ENCODE measurements at regions not wholly inside any gene's neighbourhood (a gene's known extent, or its start where the extent isn't known, plus 50 kb on each side); places are given as distances from the start of the nearest gene placed in this dataset.

DNA sequence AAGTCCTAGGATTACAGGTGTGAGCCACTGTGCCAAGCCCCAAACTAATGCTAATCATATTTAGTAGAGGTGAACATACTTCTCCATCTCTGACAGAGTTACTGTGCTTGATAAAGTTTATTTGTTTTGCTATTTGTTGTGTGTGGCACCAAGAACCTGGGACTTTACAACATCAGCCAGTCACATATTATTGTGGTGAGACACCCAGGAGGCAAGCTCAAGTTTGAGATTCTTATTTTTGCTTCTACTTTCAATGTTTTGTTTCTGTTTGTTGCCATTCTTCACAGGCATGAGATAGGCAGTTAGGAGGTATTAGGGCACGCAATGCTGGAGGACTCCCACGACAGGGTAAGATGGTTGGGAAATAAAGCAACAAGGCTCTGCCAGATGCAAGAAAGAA, 346.6 kb downstream of the RPS4Y2 start:
- H3K36me3 ChIP-seq = no peaks in the 10 kb centered on the region
- DNase-seq = no peak
- H3K4me3 ChIP-seq = no peak overlapping the region
- H3K27me3 ChIP-seq = no peaks in the 10 kb centered on the region
- H3K9me3 ChIP-seq = no peaks in the 10 kb centered on the region

- Histone ChIP-seq H3K4me3 (no peak overlapping the region), H3K36me3 (no peaks in the 10 kb centered on the region), H3K27me3 (no peaks in the 10 kb centered on the region), H3K9me3 (no peaks in the 10 kb centered on the region)
- no peak for DNase-seq
Observed at GRCh38 chrY:21103885-21104284, 348.0 kb downstream of the RPS4Y2 start.

DNA sequence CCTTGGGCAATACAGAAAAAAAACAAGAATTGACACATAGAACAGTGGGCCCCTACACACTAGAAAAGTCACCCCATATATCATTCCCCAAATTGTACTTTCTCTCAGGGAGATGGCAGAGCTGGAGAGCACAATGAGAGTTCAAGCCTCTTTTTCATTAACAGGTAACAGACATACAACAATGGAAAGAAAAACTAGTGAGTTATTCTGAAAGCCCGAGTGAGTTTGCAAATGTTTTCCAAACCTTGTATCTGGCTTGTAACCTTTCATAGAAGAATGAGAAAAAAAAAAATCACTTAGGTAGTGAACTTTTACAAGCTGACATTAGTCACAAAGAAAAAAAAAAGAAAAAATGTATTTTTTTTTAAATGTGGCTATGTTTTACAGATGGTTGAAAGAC, 349.6 kb downstream of the RPS4Y2 start:
- Histone ChIP-seq H3K36me3 (no peaks in the 10 kb centered on the region), H3K27me3 (no peaks in the 10 kb centered on the region), H3K9me3 (no peaks in the 10 kb centered on the region), H3K4me3 (no peak overlapping the region)
- DNase-seq = no peak

DNA sequence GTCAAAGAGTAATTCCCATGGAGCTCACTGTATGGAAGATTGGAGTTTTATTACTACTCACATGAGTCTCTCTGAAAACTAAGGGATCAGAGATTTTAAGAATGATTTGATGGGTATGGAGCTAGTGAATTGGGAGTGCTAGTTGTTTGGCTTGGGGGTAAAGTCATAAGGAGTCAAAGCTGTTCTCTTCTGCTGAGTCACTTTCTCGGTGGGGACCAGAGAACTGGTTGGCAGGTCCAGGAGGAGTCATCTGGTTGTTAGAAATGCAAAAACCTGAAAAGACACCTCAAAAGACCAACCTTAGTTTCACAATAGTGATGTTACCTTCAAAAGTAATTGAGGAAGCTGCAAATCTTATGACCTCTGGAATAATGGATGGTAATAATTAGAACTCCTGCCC, 355.4 kb downstream of the RPS4Y2 start:
- Histone ChIP-seq H3K9me3 (no peaks in the 10 kb centered on the region), H3K36me3 (no peaks in the 10 kb centered on the region), H3K4me3 (no peak overlapping the region)

GRCh38 chrY:21121065-21121464, 365.2 kb downstream of the RPS4Y2 start:
- DNase-seq = no peak
- Histone ChIP-seq H3K4me3 (no peak overlapping the region), H3K9me3 (no peaks in the 10 kb centered on the region), H3K27me3 (no peaks in the 10 kb centered on the region), H3K36me3 (no peaks in the 10 kb centered on the region)

More for the DNA sequence above, 355.4 kb downstream of the RPS4Y2 start:
- DNase-seq = no peak
- H3K27me3 ChIP-seq = no peaks in the 10 kb centered on the region

- no peak overlapping the region for H3K4me3 ChIP-seq
- H3K36me3 ChIP-seq = no peaks in the 10 kb centered on the region
- no peaks in the 10 kb centered on the region for H3K9me3 ChIP-seq
- no peaks in the 10 kb centered on the region for H3K27me3 ChIP-seq
- DNase-seq = no peak
Observed at GRCh38 chrY:21135591-21135990, 375.5 kb upstream of the RBMY1B start.

DNA sequence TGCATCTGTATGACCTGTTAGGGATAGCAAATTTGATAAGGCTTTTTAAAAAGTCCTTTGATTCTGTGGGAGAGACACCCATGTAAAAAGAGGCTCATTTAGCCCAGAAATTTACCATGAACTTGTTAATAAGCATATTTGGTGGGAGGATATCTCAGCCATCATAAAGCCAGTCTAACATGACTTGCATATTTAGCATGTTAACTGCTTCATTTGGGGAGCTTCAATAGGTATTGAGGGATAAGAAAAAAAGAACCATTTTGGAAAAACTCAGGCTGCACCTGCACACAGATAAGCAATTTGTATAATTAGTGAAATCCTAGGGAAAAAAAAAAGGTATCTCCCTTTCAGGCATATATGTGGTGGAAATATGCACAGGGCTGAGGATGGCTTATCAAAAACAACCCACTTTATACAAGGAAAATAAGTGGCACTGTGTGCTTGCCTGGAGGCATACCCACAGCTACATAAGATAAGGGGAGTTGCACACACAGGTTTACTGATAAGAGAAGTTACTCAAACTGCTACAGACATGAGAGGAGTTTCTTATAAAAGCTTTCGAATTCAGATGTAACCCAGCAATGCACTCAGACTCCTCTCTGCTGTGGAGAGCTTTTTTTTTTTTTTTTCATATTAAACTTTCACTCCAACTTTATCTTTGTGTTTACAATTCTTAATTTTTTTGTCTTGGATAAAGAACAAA, 372.9 kb upstream of the RBMY1B start:
- no peaks in the 10 kb centered on the region for H3K9me3 ChIP-seq
- no peak for DNase-seq
- H3K4me3 ChIP-seq = no peak overlapping the region
- no peaks in the 10 kb centered on the region for H3K27me3 ChIP-seq
- H3K36me3 ChIP-seq = no peaks in the 10 kb centered on the region

DNA sequence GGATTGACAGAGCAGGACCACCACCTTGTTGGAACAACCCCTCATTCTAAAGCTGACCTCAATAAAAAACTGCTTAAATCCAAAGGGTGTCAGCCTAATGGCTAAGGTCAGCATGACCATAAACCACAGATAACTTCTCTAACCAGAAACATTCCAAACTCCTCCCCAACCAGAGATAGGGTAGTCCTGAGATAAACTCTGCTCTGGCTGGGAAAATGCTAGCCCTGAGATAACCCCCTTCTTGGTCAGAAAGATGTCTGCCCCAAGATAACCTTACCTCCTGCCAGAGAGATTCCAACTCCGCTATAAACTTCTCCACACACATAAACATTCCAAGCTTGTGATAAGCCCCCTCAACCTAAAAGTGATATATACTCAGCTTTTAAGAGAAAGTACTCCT, 364.8 kb upstream of the RBMY1B start:
- no peak for DNase-seq
- Histone ChIP-seq H3K27me3 (no peaks in the 10 kb centered on the region), H3K9me3 (no peaks in the 10 kb centered on the region), H3K36me3 (no peaks in the 10 kb centered on the region), H3K4me3 (no peak overlapping the region)

- Histone ChIP-seq H3K36me3 (no peaks in the 10 kb centered on the region), H3K4me3 (no peak overlapping the region), H3K9me3 (no peaks in the 10 kb centered on the region), H3K27me3 (no peaks in the 10 kb centered on the region)
- no peak for DNase-seq
Observed at GRCh38 chrY:21149971-21150370, 361.2 kb upstream of the RBMY1B start.

GRCh38 chrY:21169821-21170220, 341.3 kb upstream of the RBMY1B start:
- no peaks in the 10 kb centered on the region for H3K27me3 ChIP-seq
- H3K36me3 ChIP-seq = no peaks in the 10 kb centered on the region
- DNase-seq = no peak
- H3K4me3 ChIP-seq = no peak overlapping the region
- no peaks in the 10 kb centered on the region for H3K9me3 ChIP-seq

GRCh38 chrY:21174697-21175463, 336.3 kb upstream of the RBMY1B start:
- Histone ChIP-seq H3K9me3 (no peaks in the 10 kb centered on the region), H3K36me3 (no peaks in the 10 kb centered on the region), H3K27me3 (no peaks in the 10 kb centered on the region), H3K4me3 (no peak overlapping the region)
- DNase-seq = no peak

- DNase-seq = no peak
- no peaks in the 10 kb centered on the region for H3K9me3 ChIP-seq
- H3K4me3 ChIP-seq = no peak overlapping the region
- no peaks in the 10 kb centered on the region for H3K36me3 ChIP-seq
- H3K27me3 ChIP-seq = no peaks in the 10 kb centered on the region
Observed at GRCh38 chrY:21175505-21175904, 335.6 kb upstream of the RBMY1B start.

DNA sequence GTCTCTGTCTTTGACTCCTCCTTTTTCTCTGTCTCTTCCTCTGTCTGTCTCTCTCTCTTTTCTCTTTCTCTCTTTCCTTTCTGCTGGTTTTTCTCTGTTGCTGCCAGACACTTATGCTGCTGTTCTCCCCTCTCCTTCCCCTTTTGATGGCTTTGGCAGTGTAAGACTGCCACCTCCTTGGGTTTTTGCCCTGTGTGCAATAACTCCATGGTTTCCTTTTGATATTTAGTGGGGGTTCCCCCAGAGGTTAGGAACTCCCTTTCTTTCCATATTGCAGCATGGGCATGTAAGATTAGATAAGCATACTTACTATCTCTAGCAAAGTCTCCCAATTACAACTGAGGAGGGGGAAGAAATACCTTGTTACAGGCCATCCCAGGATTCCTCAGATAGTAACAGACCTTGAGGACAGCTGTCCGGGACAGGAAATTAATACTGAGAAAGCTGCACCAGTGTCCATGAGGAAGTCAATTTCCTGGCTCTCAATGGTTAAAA, 333.8 kb upstream of the RBMY1B start:
- Histone ChIP-seq H3K9me3 (no peaks in the 10 kb centered on the region), H3K27me3 (no peaks in the 10 kb centered on the region), H3K4me3 (no peak overlapping the region), H3K36me3 (no peaks in the 10 kb centered on the region)
- no peak for DNase-seq

- DNase-seq = no peak
- no peaks in the 10 kb centered on the region for H3K9me3 ChIP-seq
- no peaks in the 10 kb centered on the region for H3K27me3 ChIP-seq
- H3K4me3 ChIP-seq = no peak overlapping the region
- no peaks in the 10 kb centered on the region for H3K36me3 ChIP-seq
Observed at GRCh38 chrY:21178281-21178680, 332.9 kb upstream of the RBMY1B start.

DNA sequence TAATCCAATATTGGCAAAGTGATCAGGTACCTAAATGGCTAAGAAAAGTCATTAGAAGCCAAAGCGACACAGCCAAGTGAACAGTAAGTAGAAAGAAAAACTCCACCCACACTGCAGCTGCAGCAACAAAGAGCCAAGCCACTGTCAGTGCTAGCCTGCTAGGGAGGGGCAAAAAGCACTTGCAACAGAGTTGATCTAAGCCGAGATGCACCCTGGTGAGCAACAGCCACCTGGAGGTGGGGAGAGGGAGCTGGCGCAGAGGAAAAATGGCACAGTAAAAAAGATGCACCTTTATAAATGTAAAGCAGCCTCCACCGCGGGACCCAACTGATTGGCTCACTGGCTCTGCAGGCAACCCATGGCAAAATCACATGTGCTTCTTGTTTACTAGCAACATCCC, 330.2 kb upstream of the RBMY1B start:
- Histone ChIP-seq H3K27me3 (no peaks in the 10 kb centered on the region), H3K9me3 (no peaks in the 10 kb centered on the region), H3K4me3 (no peak overlapping the region), H3K36me3 (no peaks in the 10 kb centered on the region)
- no peak for DNase-seq

DNA sequence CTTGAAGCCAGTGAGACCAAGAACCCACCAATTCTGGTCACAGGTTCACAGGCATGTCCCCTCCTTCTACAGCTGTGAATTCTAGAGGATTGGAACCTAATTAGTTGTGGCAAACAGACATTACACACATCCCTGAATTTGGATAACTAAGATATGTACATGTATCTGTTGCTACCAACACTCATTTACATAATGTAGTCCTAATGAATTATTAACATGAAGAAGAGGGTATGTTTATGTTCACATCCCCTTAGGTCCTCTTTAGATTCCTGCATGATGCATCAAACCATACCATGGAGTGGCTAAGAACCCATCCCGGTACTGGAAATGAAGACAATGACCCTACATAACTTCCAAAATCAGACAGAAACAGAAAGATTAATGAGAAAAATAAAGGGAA, 326.9 kb upstream of the RBMY1B start:
- no peak overlapping the region for H3K4me3 ChIP-seq
- DNase-seq = no peak
- H3K36me3 ChIP-seq = no peaks in the 10 kb centered on the region
- no peaks in the 10 kb centered on the region for H3K9me3 ChIP-seq
- H3K27me3 ChIP-seq = no peaks in the 10 kb centered on the region

DNA sequence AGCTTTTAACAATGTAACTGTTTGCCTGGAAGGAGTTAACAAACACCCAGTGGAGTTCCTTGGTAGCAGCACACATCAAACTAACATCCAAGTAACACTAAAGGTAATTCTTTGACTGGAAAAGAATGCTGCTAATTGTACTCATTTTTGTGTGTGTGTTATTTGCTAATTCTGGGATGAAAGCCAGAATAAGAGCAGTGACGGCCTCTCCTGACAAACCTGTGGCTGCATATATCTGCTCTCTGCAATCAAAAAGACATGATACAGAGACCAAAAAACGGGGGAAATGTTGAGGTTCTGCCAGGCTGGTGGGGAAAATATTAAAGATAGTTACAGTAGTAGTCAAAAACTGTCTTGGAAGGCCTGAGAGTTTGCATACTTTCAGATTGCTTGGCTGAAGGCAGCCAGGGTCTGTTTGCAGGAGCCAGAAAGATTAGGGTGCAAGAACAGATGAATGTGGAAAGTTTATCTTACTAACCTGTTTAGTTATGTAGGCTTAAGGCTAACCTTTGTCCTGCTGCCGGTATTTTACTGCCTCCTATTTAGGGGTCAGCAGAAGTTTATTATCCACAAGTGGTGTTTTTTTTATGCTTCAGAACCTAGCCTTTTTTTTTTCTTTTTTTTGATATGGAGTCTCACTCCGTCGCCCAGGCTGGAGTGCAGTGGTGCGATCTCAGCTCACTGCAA, 325.6 kb upstream of the RBMY1B start:
- no peaks in the 10 kb centered on the region for H3K9me3 ChIP-seq
- no peaks in the 10 kb centered on the region for H3K27me3 ChIP-seq
- no peaks in the 10 kb centered on the region for H3K36me3 ChIP-seq
- H3K4me3 ChIP-seq = no peak overlapping the region
- DNase-seq = no peak
